HG03432 (cell line): ENCODE measurements at regions not wholly inside any gene's neighbourhood (a gene's known extent, or its start where the extent isn't known, plus 50 kb on each side); places are given as distances from the start of the nearest gene placed in this dataset.
"Not testable (repeated sequence)": the region's sequence is repeated elsewhere in the genome, so short reads cannot be mapped to it uniquely, and the experiment has no call there.

ENCODE experiments used
- ATAC-seq: cut with Tn5 transposase; IDR thresholded peaks from one replicate; pipeline ENCODE4 v1.9.1; 2021; ENCODE audit warnings: mild to moderate bottlenecking, moderate library complexity; ENCODE audit not compliant: unreplicated experiment

- no peak for ATAC-seq
Measured at GRCh38 chr4:174401471-174402130, 117.9 kb downstream of the CEP44 start.

GRCh38 chr4:174400603-174401302 is 117.0 kb downstream of the CEP44 start:
- not testable (repeated sequence) for ATAC-seq

- no peak for ATAC-seq
Measured at GRCh38 chr4:174398728-174399127, 115.0 kb downstream of the CEP44 start.

GRCh38 chr4:174397366-174398155 is 113.8 kb downstream of the CEP44 start:
- ATAC-seq: no peak

- no peak for ATAC-seq
Measured at GRCh38 chr4:174396599-174397110, 112.9 kb downstream of the CEP44 start.

GRCh38 chr4:174394915-174395314 is 111.2 kb downstream of the CEP44 start:
- ATAC-seq: no peak

GRCh38 chr4:174389439-174389838 is 105.7 kb downstream of the CEP44 start:
- no peak for ATAC-seq

- no peak for ATAC-seq
Measured at GRCh38 chr4:174388461-174389145, 104.9 kb downstream of the CEP44 start.

GRCh38 chr4:174387721-174388120 is 104.0 kb downstream of the CEP44 start:
- no peak for ATAC-seq

- ATAC-seq: no peak
Measured at GRCh38 chr4:174387143-174387542, 103.4 kb downstream of the CEP44 start.

- ATAC-seq: no peak
Measured at GRCh38 chr4:174383783-174384182, 100.1 kb downstream of the CEP44 start.

- not testable (repeated sequence) for ATAC-seq
Measured at GRCh38 chr4:174382938-174383605, 99.4 kb downstream of the CEP44 start.
